H1 (cell line): ENCODE measurements at regions not wholly inside any gene's neighbourhood (a gene's known extent, or its start where the extent isn't known, plus 50 kb on each side); places are given as distances from the start of the nearest gene placed in this dataset.

Experiments used
- CTCF ChIA-PET: fragments of 300-600 bp; sonication (Branson Sonifier 250); formaldehyde crosslinking; loops from one replicate; lab custom pipeline; 2021; ENCODE audit not compliant: partially characterized antibody; lab: Charles Lee
- POLR2A ChIA-PET: fragments of 300-600 bp; sonication (Branson Sonifier 250); formaldehyde crosslinking; loops from one replicate; lab custom pipeline; 2021; ENCODE audit warnings: inconsistent platforms; ENCODE audit not compliant: partially characterized antibody; lab: Charles Lee
- DNase-seq, 2 experiments: peaks; one replicate each; pipeline versions ENCODE4 v3.0.0 to v3.0.0-alpha.2; 2010 to 2022; ENCODE audit warnings: low spot score in 2 of 2, low read depth in 1 of 2, mixed read lengths in 1 of 2
- FAIRE-seq: peaks from 2 replicates; lab custom pipeline; 2011; peaks lifted over from hg19 to GRCh38; lab: Jason Lieb, UNC
- H2AFZ ChIP-seq: 2 replicates; pipeline ENCODE4 v1.8.1; 2012; ENCODE audit warnings: low read length, inconsistent platforms
- H2AK5ac ChIP-seq: 2 replicates; pipeline ENCODE4 v1.6.1; 2013; ENCODE audit warnings: low read depth, low read length
- H2BK120ac ChIP-seq: replicated peaks from 2 replicates; pipeline ENCODE3; 2013; ENCODE audit warnings: low read depth, low read length, inconsistent platforms
- H2BK12ac ChIP-seq: 2 replicates; pipeline ENCODE4 v1.6.1; 2013; ENCODE audit warnings: low read depth, low read length
- H2BK15ac ChIP-seq: 2 replicates; pipeline ENCODE4 v1.6.1; 2013; ENCODE audit warnings: low read length
- H2BK20ac ChIP-seq: 2 replicates; pipeline ENCODE4 v1.6.1; 2013; ENCODE audit warnings: low read length
- H2BK5ac ChIP-seq: 2 replicates; pipeline ENCODE4 v1.6.1; 2013; ENCODE audit warnings: low read depth, low read length
- H3K14ac ChIP-seq: 2 replicates; pipeline ENCODE4 v1.6.1; 2013; ENCODE audit warnings: inconsistent platforms; ENCODE audit not compliant: insufficient read length
- H3K18ac ChIP-seq: 2 replicates; pipeline ENCODE4 v1.6.1; 2013; ENCODE audit warnings: low read length; ENCODE audit errors: extremely low read depth
- H3K23ac ChIP-seq: 2 replicates; pipeline ENCODE4 v1.6.1; 2013; ENCODE audit warnings: inconsistent platforms; ENCODE audit not compliant: insufficient read length
- H3K23me2 ChIP-seq: 2 replicates; pipeline ENCODE4 v1.6.1; 2013; ENCODE audit warnings: low read depth, low read length
- H3K27ac ChIP-seq: 2 replicates; pipeline ENCODE4 v1.6.1; 2011; ENCODE audit warnings: low read depth, low read length, inconsistent platforms
- H3K27me3 ChIP-seq, 4 experiments: replicated peaks in 1 of 4; 1 replicate in 1 of 4; 2 replicates in 3 of 4; pipeline versions ENCODE4 v1.6.1 to v1.8.1; 2011 to 2013; ENCODE audit warnings: low read length in 3 of 4, mild to moderate bottlenecking in 3 of 4, inconsistent platforms in 2 of 4, mixed read lengths in 2 of 4, moderate library complexity in 1 of 4; ENCODE audit not compliant: control insufficient read depth in 3 of 4, insufficient read depth in 3 of 4; ENCODE audit errors: extremely low read depth in 1 of 4
- H3K36me3 ChIP-seq, 4 experiments: 2 replicates each; pipeline versions ENCODE4 v1.6.1 to v1.8.1; 2011 to 2013; ENCODE audit warnings: mild to moderate bottlenecking in 4 of 4, low read length in 3 of 4, moderate library complexity in 2 of 4, control low read depth in 1 of 4, inconsistent platforms in 1 of 4; ENCODE audit not compliant: insufficient read depth in 4 of 4, control insufficient read depth in 2 of 4
- H3K4ac ChIP-seq: replicated peaks from 2 replicates; pipeline ENCODE3; 2013; ENCODE audit warnings: low read length, low read depth, mixed read lengths, inconsistent platforms; ENCODE audit not compliant: insufficient read length
- H3K4me1 ChIP-seq, 4 experiments: replicated peaks in 1 of 4; 1 replicate in 1 of 4; 2 replicates in 3 of 4; pipeline versions ENCODE4 v1.6.1 to v1.8.1; 2011 to 2013; ENCODE audit warnings: low read length in 3 of 4, inconsistent platforms in 2 of 4, mixed read lengths in 1 of 4; ENCODE audit not compliant: insufficient read depth in 4 of 4, control insufficient read depth in 3 of 4
- H3K4me2 ChIP-seq, 2 experiments: 2 replicates each; pipeline versions ENCODE4 v1.6.1 to v1.8.1; 2011 to 2013; ENCODE audit warnings: low read depth in 2 of 2, low read length in 2 of 2, control low read depth in 1 of 2, inconsistent platforms in 1 of 2, mild to moderate bottlenecking in 1 of 2; ENCODE audit not compliant: insufficient read depth in 1 of 2
- H3K4me3 ChIP-seq, 4 experiments: fragments of 200-600, 300-600 bp in 1 of 4; sonication (generic), shearing (Covaris generic), sonication (Bioruptor Twin) in 1 of 4; 2 replicates each; pipeline versions ENCODE4 v1.5.1 to v1.8.1; 2011 to 2016; ENCODE audit warnings: low read length in 4 of 4, low read depth in 3 of 4, control low read depth in 2 of 4, inconsistent platforms in 2 of 4, mild to moderate bottlenecking in 2 of 4, mixed read lengths in 1 of 4, moderate library complexity in 1 of 4; ENCODE audit not compliant: insufficient read depth in 2 of 4; ENCODE audit errors: extremely low read depth in 1 of 4
- H3K56ac ChIP-seq: replicated peaks from 2 replicates; pipeline ENCODE3; 2013; ENCODE audit warnings: low read depth, mild to moderate bottlenecking, mixed read lengths, low read length, inconsistent platforms; ENCODE audit not compliant: insufficient read length
- H3K79me1 ChIP-seq: 2 replicates; pipeline ENCODE4 v1.6.1; 2013; ENCODE audit warnings: low read depth, low read length, control low read depth
- H3K79me2 ChIP-seq, 2 experiments: 2 replicates each; pipeline versions ENCODE4 v1.6.1 to v1.8.1; 2012 to 2013; ENCODE audit warnings: low read length in 2 of 2, mild to moderate bottlenecking in 2 of 2, inconsistent platforms in 1 of 2; ENCODE audit not compliant: insufficient read depth in 2 of 2, control insufficient read depth in 1 of 2
- H3K9ac ChIP-seq, 4 experiments: replicated peaks in 1 of 4; 1 replicate in 1 of 4; 2 replicates in 3 of 4; pipeline versions ENCODE4 v1.6.1 to v1.8.1; 2011 to 2013; ENCODE audit warnings: low read depth in 3 of 4, low read length in 3 of 4, control low read depth in 2 of 4, mild to moderate bottlenecking in 2 of 4, moderate library complexity in 2 of 4, inconsistent platforms in 1 of 4; ENCODE audit errors: extremely low read depth in 1 of 4
- H3K9me3 ChIP-seq, 2 experiments: 2 replicates each; pipeline versions ENCODE4 v1.6.1 to v1.8.1; 2012 to 2013; ENCODE audit warnings: mild to moderate bottlenecking in 2 of 2, moderate library complexity in 2 of 2, control low read depth in 1 of 2, inconsistent platforms in 1 of 2, low read depth in 1 of 2, low read length in 1 of 2, mixed read lengths in 1 of 2; ENCODE audit not compliant: insufficient read depth in 2 of 2
- H4K20me1 ChIP-seq, 2 experiments: replicated peaks in 1 of 2; 2 replicates each; pipeline versions ENCODE3 to v1.8.1; 2011 to 2013; ENCODE audit warnings: inconsistent platforms in 2 of 2, low read length in 2 of 2, mild to moderate bottlenecking in 1 of 2; ENCODE audit not compliant: insufficient read depth in 2 of 2, control insufficient read depth in 1 of 2
- H4K5ac ChIP-seq: 2 replicates; pipeline ENCODE4 v1.6.1; 2013; ENCODE audit warnings: low read length, low read depth, mixed read lengths, inconsistent platforms; ENCODE audit not compliant: insufficient read length
- H4K8ac ChIP-seq: 2 replicates; pipeline ENCODE4 v1.8.0; 2013; ENCODE audit warnings: mild to moderate bottlenecking, moderate library complexity, low read length, inconsistent platforms; ENCODE audit not compliant: insufficient read depth; ENCODE audit errors: extremely low read depth
- H4K91ac ChIP-seq: replicated peaks from 2 replicates; pipeline ENCODE3; 2013; ENCODE audit warnings: low read length, mixed read lengths, inconsistent platforms; ENCODE audit not compliant: insufficient read length
- BRCA1 ChIP-seq: IDR thresholded peaks from 2 replicates; pipeline ENCODE4 v1.6.1; 2012; ENCODE audit warnings: low read depth, low read length, improper control_type of control experiment
- RAD21 ChIP-seq, 2 experiments: IDR thresholded peaks in 1 of 2; conservative IDR thresholded peaks in 1 of 2; 2 replicates each; pipeline ENCODE4 v1.6.1; 2011; ENCODE audit warnings: low read depth in 2 of 2, low read length in 2 of 2, improper control_type of control experiment in 1 of 2, inconsistent platforms in 1 of 2, mild to moderate bottlenecking in 1 of 2, moderate library complexity in 1 of 2
- SUZ12 ChIP-seq: fragments of 200-600 bp; sonication (generic); IDR thresholded peaks from 2 replicates; pipeline ENCODE4 v1.6.1; 2012; ENCODE audit warnings: mild to moderate bottlenecking, inconsistent platforms, low read length, moderate library complexity, mixed read lengths
- TCF12 ChIP-seq: IDR thresholded peaks from 2 replicates; pipeline ENCODE4 v1.6.1; 2011; ENCODE audit warnings: low read depth, mild to moderate bottlenecking, low read length
- WGBS, 2 experiments: shearing (Covaris generic) in 1 of 2; methylation state at CpG; one replicate each; pipeline versions ENCODE4 v1.1.6 to v1.1.7; 2013 to 2015; ENCODE audit warnings: low lambda C conversion rate in 2 of 2, mixed read lengths in 2 of 2, inconsistent platforms in 1 of 2, low coverage in 1 of 2, missing lambda C conversion rate in 1 of 2; ENCODE audit not compliant: insufficient replicate concordance in 2 of 2, insufficient coverage in 1 of 2, insufficient read length in 1 of 2; ENCODE audit errors: extremely low coverage in 1 of 2, missing lambda C conversion rate in 1 of 2; 5-methylcytosine and 5-hydroxymethylcytosine counted together
- TF ChIP-seq, protein P1 (sequence below): IDR thresholded peaks from 2 replicates; pipeline ENCODE4 v1.6.1; 2012; ENCODE audit warnings: low read length, inconsistent platforms

DNA sequence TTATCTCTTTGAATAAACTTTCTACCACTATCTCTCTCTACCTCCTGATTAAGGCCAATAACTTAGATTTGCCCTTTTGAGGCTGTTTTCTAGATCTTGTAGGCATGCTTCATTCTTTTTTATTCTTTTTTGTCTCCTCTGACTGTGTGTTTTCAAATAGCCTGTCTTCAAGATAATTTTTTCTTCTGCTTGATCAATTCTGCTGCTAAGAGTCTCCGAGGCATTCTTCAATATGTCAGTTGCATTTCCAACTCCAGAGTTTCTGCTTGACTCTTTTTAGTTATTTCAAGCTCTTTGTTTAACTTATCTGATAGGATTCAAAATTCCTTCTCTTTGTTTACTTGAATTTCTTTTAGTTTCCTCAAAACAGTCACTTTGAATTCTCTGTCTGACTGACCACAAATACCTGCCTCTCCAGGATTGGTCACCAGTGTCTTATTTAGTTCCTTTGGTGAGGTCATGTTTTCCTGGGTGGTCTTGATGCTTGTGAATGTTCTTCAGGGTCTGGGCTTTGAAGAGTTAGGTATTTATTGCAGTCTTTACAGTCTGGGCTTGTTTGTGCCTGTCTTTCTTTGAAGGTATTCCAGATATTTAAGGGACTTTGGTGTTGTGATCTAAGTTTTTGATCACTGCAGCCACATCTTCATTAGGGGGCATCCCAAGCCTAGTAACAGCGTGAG lies 197.3 kb upstream of the STK17B start:
- Histone ChIP-seq H3K27ac (no peak overlapping the region), H3K79me1 (no peaks in the 10 kb centered on the region), H3K79me2 (no peaks in the 10 kb centered on the region), H3K36me3 (no peaks in the 10 kb centered on the region), H3K14ac (no peak overlapping the region), H3K18ac (no peak overlapping the region), H2BK5ac (no peak overlapping the region), H3K23me2 (no peaks in the 10 kb centered on the region), H4K8ac (no peak overlapping the region), H3K4me2 (no peak overlapping the region), H3K4me3 (no peak overlapping the region), H4K5ac (no peak overlapping the region), H3K9ac (no peak overlapping the region), H3K9me3 (peaks cover 0 to 2% of the 10 kb centered on the region in 2 experiments; a peak in 1 of 4 replicates), H4K91ac (no peak overlapping the region), H4K20me1 (no peaks in the 10 kb centered on the region), H2AK5ac (no peak overlapping the region), H2BK20ac (no peak overlapping the region), H2BK12ac (no peak overlapping the region), H3K56ac (no peak overlapping the region), H3K23ac (no peak overlapping the region), H2BK15ac (no peak overlapping the region), H3K27me3 (no peaks in the 10 kb centered on the region), H3K4me1 (no peaks in the 10 kb centered on the region), H2BK120ac (no peak overlapping the region), H2AFZ (no peak overlapping the region), H3K4ac (no peak overlapping the region)
- CTCF ChIA-PET: interaction anchor here (1.1 kb wide), 1 partner anchor 85 kb away, joined by 3 read pairs; no protein-coding TSS in a partner anchor
- TF ChIP-seq RAD21 (IDR thresholded peaks at IDR 0.05 in 1 of 2, conservative IDR thresholded peaks at IDR 0.05 in 1 of 2; ENCODE audit: low read depth in 2 of 2, low read length in 2 of 2) (peak in 1 of 2 experiments; percentile 4; a peak in 1 of 4 replicates), BRCA1 (no peak), SUZ12 (no peak), TCF12 (no peak)
- TF ChIP-seq, protein P1, sequence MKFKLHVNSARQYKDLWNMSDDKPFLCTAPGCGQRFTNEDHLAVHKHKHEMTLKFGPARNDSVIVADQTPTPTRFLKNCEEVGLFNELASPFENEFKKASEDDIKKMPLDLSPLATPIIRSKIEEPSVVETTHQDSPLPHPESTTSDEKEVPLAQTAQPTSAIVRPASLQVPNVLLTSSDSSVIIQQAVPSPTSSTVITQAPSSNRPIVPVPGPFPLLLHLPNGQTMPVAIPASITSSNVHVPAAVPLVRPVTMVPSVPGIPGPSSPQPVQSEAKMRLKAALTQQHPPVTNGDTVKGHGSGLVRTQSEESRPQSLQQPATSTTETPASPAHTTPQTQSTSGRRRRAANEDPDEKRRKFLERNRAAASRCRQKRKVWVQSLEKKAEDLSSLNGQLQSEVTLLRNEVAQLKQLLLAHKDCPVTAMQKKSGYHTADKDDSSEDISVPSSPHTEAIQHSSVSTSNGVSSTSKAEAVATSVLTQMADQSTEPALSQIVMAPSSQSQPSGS: no peak
- 91% methylated on average over 2 of the region's 2 CpGs; no CpG with 5 or more reads in 1 of the 2 experiments for WGBS, 2 experiments
- FAIRE-seq (no peak), DNase-seq (no peak)
- POLR2A ChIA-PET: no interaction called here
